HCT116 (cell line): ENCODE measurements at regions not wholly inside any gene's neighbourhood (a gene's known extent, or its start where the extent isn't known, plus 50 kb on each side); places are given as distances from the start of the nearest gene placed in this dataset.

Experiments
- ATAC-seq: fragments of 200-7000 bp; cut with Tn5 transposase; 2 replicates; pipeline ENCODE4 v1.9.1; 2020; ENCODE audit warnings: mild to moderate bottlenecking, moderate library complexity
- BruUV-seq: library from RNA; stranded (reverse); fragments of 400-500 nt; replicated peaks from 2 replicates; lab custom pipeline; 2021; lab: Mats Ljungman, UMichigan
- CTCF ChIA-PET: fragments of 300-600 bp; sonication (Branson Sonifier 250); formaldehyde crosslinking; loops from one replicate; lab custom pipeline; 2021; ENCODE audit warnings: antibody characterized with exemption; lab: Charles Lee
- POLR2A ChIA-PET: fragments of 300-600, 350-600 bp; sonication (Branson Sonifier 250); formaldehyde crosslinking; loops from one replicate; lab custom pipeline; 2021; ENCODE audit warnings: antibody characterized with exemption; lab: Charles Lee
- RAD21 ChIA-PET, 2 experiments: fragments of 300-600 bp; sonication (Branson Sonifier 250); formaldehyde crosslinking; loops; one replicate each; lab custom pipeline; 2023; ENCODE audit warnings: low total read pairs in 2 of 2; ENCODE audit not compliant: uncharacterized antibody in 2 of 2, unreplicated experiment in 2 of 2, low non-redundant PET in 1 of 2; lab: Charles Lee
- DNase-seq: peaks from one replicate; pipeline ENCODE4 v3.0.0-alpha.2; 2010; ENCODE audit warnings: low read depth, low spot score
- H2AFZ ChIP-seq: fragments of 200-600 bp; shearing (Covaris generic), sonication (generic); 2 replicates; pipeline ENCODE4 v1.6.1; 2017; ENCODE audit warnings: low read depth, mixed run types, mixed read lengths, antibody characterized with exemption, low read length; ENCODE audit not compliant: poor library complexity, severe bottlenecking
- H3K27ac ChIP-seq: 2 replicates; pipeline ENCODE4 v1.5.1; 2012; ENCODE audit warnings: low read depth, low read length
- H3K27me3 ChIP-seq: fragments of 200-600 bp; sonication (generic); 2 replicates; pipeline ENCODE4 v1.6.1; 2016; ENCODE audit warnings: mixed run types, low read length, mixed read lengths; ENCODE audit not compliant: insufficient read depth
- H3K36me3 ChIP-seq, 2 experiments: fragments of 200-500 bp in 1 of 2; fragments of 200-600 bp in 1 of 2; sonication (Bioruptor generic) in 1 of 2; sonication (generic) in 1 of 2; 2 replicates each; pipeline versions ENCODE4 v1.5.1 to v1.6.1; 2014 to 2016; ENCODE audit warnings: low read length in 2 of 2, inconsistent platforms in 1 of 2, mixed read lengths in 1 of 2, mixed run types in 1 of 2; ENCODE audit not compliant: insufficient read depth in 2 of 2, control insufficient read depth in 1 of 2
- H3K4me1 ChIP-seq, 2 experiments: fragments of 200-600 bp in 1 of 2; sonication (generic) in 1 of 2; 2 replicates each; pipeline versions ENCODE4 v1.5.1 to v1.6.1; 2012 to 2017; ENCODE audit warnings: low read length in 2 of 2, inconsistent platforms in 1 of 2, mild to moderate bottlenecking in 1 of 2, mixed read lengths in 1 of 2, mixed run types in 1 of 2, moderate library complexity in 1 of 2; ENCODE audit not compliant: insufficient read depth in 2 of 2, control insufficient read depth in 1 of 2
- H3K4me2 ChIP-seq: fragments of 200-600 bp; sonication (generic); 2 replicates; pipeline ENCODE4 v1.6.1; 2017; ENCODE audit warnings: mixed run types, low read length, mixed read lengths
- H3K4me3 ChIP-seq, 2 experiments: fragments of 200-600 bp in 1 of 2; sonication (generic) in 1 of 2; replicated peaks in 1 of 2; 2 replicates each; pipeline ENCODE4 v1.5.1; 2011 to 2016; ENCODE audit warnings: low read length in 2 of 2, control low read depth in 1 of 2, low read depth in 1 of 2, mild to moderate bottlenecking in 1 of 2, mixed read lengths in 1 of 2, mixed run types in 1 of 2
- H3K79me2 ChIP-seq: fragments of 200-600 bp; sonication (generic); 2 replicates; pipeline ENCODE4 v1.6.1; 2017; ENCODE audit warnings: mild to moderate bottlenecking, mixed run types, low read length, moderate library complexity, mixed read lengths; ENCODE audit not compliant: insufficient read depth
- H3K9ac ChIP-seq: fragments of 200-600 bp; sonication (generic); 2 replicates; pipeline ENCODE4 v1.6.1; 2016; ENCODE audit warnings: low read length, mixed read lengths
- H3K9me2 ChIP-seq: fragments of 200-600 bp; sonication (generic), shearing (Covaris generic); 2 replicates; pipeline ENCODE4 v1.6.1; 2017; ENCODE audit warnings: mixed run types, mild to moderate bottlenecking, moderate library complexity; ENCODE audit not compliant: insufficient read depth
- H3K9me3 ChIP-seq, 2 experiments: fragments of 200-500 bp in 1 of 2; fragments of 200-600 bp in 1 of 2; sonication (Bioruptor generic) in 1 of 2; sonication (generic) in 1 of 2; 2 replicates each; pipeline ENCODE4 v1.6.1; 2014 to 2017; ENCODE audit warnings: low read length in 2 of 2, mixed read lengths in 2 of 2, inconsistent platforms in 1 of 2, low read depth in 1 of 2, mild to moderate bottlenecking in 1 of 2, mixed run types in 1 of 2, moderate library complexity in 1 of 2; ENCODE audit not compliant: control insufficient read depth in 1 of 2, insufficient read depth in 1 of 2
- H4K20me1 ChIP-seq: fragments of 200-600 bp; sonication (generic), shearing (Covaris generic); 2 replicates; pipeline ENCODE4 v1.6.1; 2017; ENCODE audit warnings: mixed run types, mild to moderate bottlenecking, moderate library complexity; ENCODE audit not compliant: insufficient read depth
- CBX3 ChIP-seq: IDR thresholded peaks from 2 replicates; pipeline ENCODE4 v1.6.1; 2012; ENCODE audit warnings: low read depth
- ELF1 ChIP-seq: IDR thresholded peaks from 2 replicates; pipeline ENCODE4 v1.6.1; 2012; ENCODE audit warnings: low read depth, borderline replicate concordance
- EZH2phosphoT487 ChIP-seq: fragments of 200-600 bp; IDR thresholded peaks from 2 replicates; pipeline ENCODE4 v1.6.1; 2018; ENCODE audit warnings: antibody characterized with exemption, borderline replicate concordance
- JUND ChIP-seq: IDR thresholded peaks from 2 replicates; pipeline ENCODE4 v1.6.1; 2012
- MAX ChIP-seq: IDR thresholded peaks from 2 replicates; pipeline ENCODE4 v1.6.1; 2012
- POLR2AphosphoS5 ChIP-seq: IDR thresholded peaks from 2 replicates; pipeline ENCODE4 v1.6.1; 2011; ENCODE audit warnings: mild to moderate bottlenecking, low read depth, low read length, moderate library complexity
- REST ChIP-seq: IDR thresholded peaks from 2 replicates; pipeline ENCODE4 v1.6.1; 2012; ENCODE audit warnings: low read depth
- SP1 ChIP-seq: IDR thresholded peaks from 2 replicates; pipeline ENCODE4 v1.6.1; 2012; ENCODE audit warnings: low read depth
- SRF ChIP-seq: IDR thresholded peaks from 2 replicates; pipeline ENCODE4 v1.6.1; 2012; ENCODE audit warnings: low read depth
- ZBTB33 ChIP-seq: IDR thresholded peaks from 2 replicates; pipeline ENCODE4 v1.6.1; 2011; ENCODE audit warnings: mild to moderate bottlenecking, low read length, moderate library complexity; ENCODE audit not compliant: insufficient replicate concordance; ENCODE audit errors: extremely low read depth
- ZFX ChIP-seq: fragments of 450-650 bp; IDR thresholded peaks from 2 replicates; pipeline ENCODE4 v1.6.1; 2017
- intact Hi-C: fragments of 100-400 bp; cut with micrococcal nuclease; formaldehyde crosslinking; loops from 2 replicates; pipeline ENCODE4 v1.10.0; 2022

- no TSS peak for BruUV-seq
- no peaks in the 10 kb centered on the region for H3K9me2 ChIP-seq
- H2AFZ ChIP-seq = no peak overlapping the region
- H3K9me3 ChIP-seq = no peaks in the 10 kb centered on the region
- H3K79me2 ChIP-seq = no peaks in the 10 kb centered on the region
- RAD21 ChIA-PET = no interaction called here
- CTCF ChIA-PET = no interaction called here
- no peaks in the 10 kb centered on the region for H3K36me3 ChIP-seq
- H4K20me1 ChIP-seq = no peaks in the 10 kb centered on the region
- DNase-seq (no peak), ATAC-seq (no peak)
- intact Hi-C loops = no loop called here
- TF ChIP-seq POLR2AphosphoS5 (no peak), MAX (no peak), ZFX (no peak), SRF (no peak), SP1 (no peak), ZBTB33 (no peak), ELF1 (no peak), EZH2phosphoT487 (no peak), CBX3 (no peak), JUND (no peak), REST (no peak)
- no peak overlapping the region for H3K9ac ChIP-seq
- H3K27ac ChIP-seq = no peak overlapping the region
- POLR2A ChIA-PET = no interaction called here
- H3K4me1 ChIP-seq = no peaks in the 10 kb centered on the region
- H3K27me3 ChIP-seq = peaks cover 19% of the 10 kb centered on the region; the same call in 1 of the 2 replicates
- no peak overlapping the region for H3K4me3 ChIP-seq
- no peak overlapping the region for H3K4me2 ChIP-seq
Observed at GRCh38 chr9:19903076-19903475, 114.2 kb upstream of the SLC24A2 start.
